ENCODE measurements at regions not wholly inside any gene's neighbourhood (a gene's known extent, or its start where the extent isn't known, plus 50 kb on each side); places are given as distances from the start of the nearest gene placed in this dataset.

- no peak for DNase-seq (ENCODE audit: low spot score)
- no peak for TF ChIP-seq CTCF (IDR thresholded peaks at IDR 0.05; ENCODE audit: extremely low read depth, missing control alignments)
Measured at GRCh38 chr9:107932046-107932445, 442.5 kb upstream of the KLF4 start.

GRCh38 chr9:107931071-107931715 lies 441.6 kb upstream of the KLF4 start:
- DNase-seq (ENCODE audit: low spot score): no peak
- TF ChIP-seq CTCF (IDR thresholded peaks at IDR 0.05; ENCODE audit: extremely low read depth, missing control alignments): no peak

DNA sequence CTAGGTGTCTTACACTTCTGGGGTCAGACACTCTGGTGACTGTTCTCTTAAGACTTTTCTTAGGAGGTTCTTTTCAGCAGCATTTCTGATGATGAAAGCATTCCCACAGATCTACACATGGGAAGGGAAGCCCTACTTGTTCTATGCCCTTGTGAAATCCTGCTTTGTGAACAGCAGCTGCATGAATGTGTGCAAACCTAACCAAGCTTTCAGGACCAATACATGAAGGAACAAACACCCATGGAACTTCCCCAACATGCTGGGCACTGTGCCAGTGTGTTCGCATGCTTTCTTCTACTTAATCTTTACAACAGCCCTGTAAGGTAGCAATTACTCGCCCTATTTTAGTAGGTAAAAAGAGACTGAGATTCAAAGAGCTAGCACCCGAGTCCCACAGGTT lies 439.9 kb upstream of the KLF4 start:
- TF ChIP-seq CTCF (IDR thresholded peaks at IDR 0.05; ENCODE audit: extremely low read depth, missing control alignments): no peak
- DNase-seq (ENCODE audit: low spot score): no peak

DNA sequence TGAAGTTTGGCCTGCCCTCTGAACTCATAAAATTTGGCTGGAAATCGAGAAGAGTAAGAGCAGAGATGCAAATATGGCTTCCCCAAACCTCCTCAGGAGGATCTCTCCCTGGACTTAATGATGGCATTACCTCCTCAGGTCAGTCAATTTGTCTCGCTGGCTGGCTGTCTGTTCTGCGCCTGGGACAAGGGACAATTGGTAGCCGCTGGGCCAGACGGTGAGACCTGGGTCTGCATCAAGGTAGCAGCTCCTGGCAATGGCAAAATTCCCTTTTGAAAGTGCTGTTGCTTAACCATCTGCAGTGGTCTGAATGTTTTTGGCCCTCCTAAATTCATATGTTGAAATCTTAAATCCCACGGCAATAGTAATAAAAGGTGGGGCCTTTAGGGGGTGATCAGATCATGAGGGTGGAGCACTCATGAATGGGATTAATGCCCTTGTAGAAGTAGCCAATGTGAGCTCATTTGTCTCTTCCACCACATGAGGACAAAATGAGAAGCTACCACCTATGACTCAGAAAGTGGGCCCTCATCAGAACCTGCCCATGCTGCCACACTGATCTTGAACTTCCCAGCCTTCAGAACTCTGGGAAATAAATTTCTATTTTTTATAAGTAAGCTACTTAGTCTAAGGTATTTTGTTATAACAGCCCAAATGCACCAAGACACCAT lies 439.3 kb upstream of the KLF4 start:
- TF ChIP-seq CTCF (IDR thresholded peaks at IDR 0.05; ENCODE audit: extremely low read depth, missing control alignments): no peak
- no peak for DNase-seq (ENCODE audit: low spot score)

- no peak for DNase-seq (ENCODE audit: low spot score)
- TF ChIP-seq CTCF (IDR thresholded peaks at IDR 0.05; ENCODE audit: extremely low read depth, missing control alignments): no peak
Measured at GRCh38 chr9:107927276-107927675, 437.7 kb upstream of the KLF4 start.

DNA sequence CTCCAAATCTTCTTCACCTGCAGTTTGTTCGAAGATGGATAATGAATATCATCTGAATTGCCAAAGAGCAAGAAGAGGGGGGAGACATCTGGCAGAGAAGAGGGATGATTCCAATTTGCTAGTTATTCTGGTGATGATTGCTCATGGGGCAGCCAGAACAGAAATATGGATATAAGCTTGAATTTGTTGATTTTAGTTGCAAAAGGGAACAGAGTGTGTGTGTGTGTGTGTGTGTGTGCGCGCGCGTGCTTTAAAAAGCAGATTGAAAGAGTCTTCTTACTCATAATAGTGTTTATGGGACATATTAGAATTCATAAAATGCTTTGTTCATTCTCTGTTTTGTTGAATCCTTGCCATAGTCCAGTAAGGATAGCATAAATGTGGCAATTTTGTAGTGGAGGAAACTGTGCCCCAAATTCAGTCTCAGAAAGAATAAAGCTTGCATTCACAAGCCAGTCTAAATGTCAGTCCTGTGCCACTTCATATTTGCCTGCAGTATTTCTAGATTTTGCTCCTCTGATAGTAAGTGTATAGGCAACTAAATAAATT lies 436.3 kb upstream of the KLF4 start:
- DNase-seq (ENCODE audit: low spot score): no peak

More for the DNA sequence above, 436.3 kb upstream of the KLF4 start:
- no peak for TF ChIP-seq CTCF (IDR thresholded peaks at IDR 0.05; ENCODE audit: extremely low read depth, missing control alignments)
